Retinal pigment epithelial cell (primary cell): ENCODE measurements at regions not wholly inside any gene's neighbourhood (a gene's known extent, or its start where the extent isn't known, plus 50 kb on each side); places are given as distances from the start of the nearest gene placed in this dataset.

Experiments
- DNase-seq: peaks from one replicate; pipeline ENCODE4 v3.0.0-alpha.2; 2010; ENCODE audit warnings: low read depth
- H3K4me3 ChIP-seq: 2 replicates; pipeline ENCODE4 v1.5.1; 2011; ENCODE audit warnings: mild to moderate bottlenecking, low read length, control low read depth, moderate library complexity
- CTCF ChIP-seq: conservative IDR thresholded peaks from 2 replicates; pipeline ENCODE4 v1.5.1; 2011; ENCODE audit warnings: low read depth, low read length, control low read depth, inconsistent platforms

GRCh38 chr21:35645991-35646390 is 414.3 kb downstream of the SETD4 start:
- no peak for TF ChIP-seq CTCF
- no peak overlapping the region for H3K4me3 ChIP-seq
- no peak for DNase-seq

GRCh38 chr21:35644523-35644922 is 415.8 kb downstream of the SETD4 start:
- no peak overlapping the region for H3K4me3 ChIP-seq
- DNase-seq = no peak
- TF ChIP-seq CTCF = no peak

DNA sequence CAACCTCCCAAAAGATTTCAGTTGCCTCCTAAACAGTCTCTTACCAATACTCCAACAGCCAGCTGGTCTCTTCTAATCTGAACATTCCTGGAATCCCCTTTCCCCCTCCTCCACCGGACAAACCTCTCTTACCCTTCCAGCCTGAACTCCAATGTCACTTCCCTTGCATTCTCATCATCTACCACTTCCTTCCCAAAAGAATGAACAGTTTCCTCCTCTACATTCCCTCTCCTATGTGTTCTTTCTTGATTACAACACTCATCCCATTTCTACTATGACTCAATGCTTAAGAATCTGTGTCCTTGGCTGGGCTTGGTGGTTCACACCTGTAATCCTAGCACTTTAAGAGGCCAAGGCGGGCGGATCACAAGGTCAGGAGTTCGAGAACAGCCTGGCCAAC is 417.1 kb downstream of the SETD4 start:
- no peak for TF ChIP-seq CTCF
- no peak overlapping the region for H3K4me3 ChIP-seq
- DNase-seq = no peak

GRCh38 chr21:35641271-35642016 is 418.9 kb downstream of the SETD4 start:
- H3K4me3 ChIP-seq = no peak overlapping the region
- no peak for DNase-seq
- TF ChIP-seq CTCF = no peak

GRCh38 chr21:35637431-35637830 is 422.9 kb downstream of the SETD4 start:
- no peak overlapping the region for H3K4me3 ChIP-seq
- no peak for DNase-seq
- TF ChIP-seq CTCF = no peak

GRCh38 chr21:35635994-35636393 is 424.3 kb downstream of the SETD4 start:
- no peak overlapping the region for H3K4me3 ChIP-seq
- DNase-seq = no peak
- no peak for TF ChIP-seq CTCF

DNA sequence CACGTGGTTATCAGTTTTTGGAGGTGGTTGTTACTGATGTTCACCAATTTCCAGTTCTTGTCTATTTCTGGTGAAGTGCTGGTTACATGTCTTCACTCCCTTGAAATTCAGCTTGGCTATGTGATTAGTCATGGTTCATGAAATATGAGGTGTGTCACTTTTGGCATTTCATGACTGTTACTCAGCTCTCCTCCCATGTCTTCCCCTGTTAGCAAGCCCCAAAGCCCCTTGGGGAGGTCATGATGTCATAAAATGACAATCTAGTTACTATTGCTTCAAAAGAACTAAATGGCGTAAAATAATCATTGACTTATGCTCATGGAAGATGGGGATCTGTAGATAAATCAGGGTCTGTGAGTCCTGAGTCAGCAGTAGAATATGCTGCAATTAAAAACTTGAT is 425.1 kb downstream of the SETD4 start:
- no peak for TF ChIP-seq CTCF
- no peak for DNase-seq
- H3K4me3 ChIP-seq = no peak overlapping the region
